NCI-H2029 (cell line): ENCODE measurements at regions not wholly inside any gene's neighbourhood (a gene's known extent, or its start where the extent isn't known, plus 50 kb on each side); places are given as distances from the start of the nearest gene placed in this dataset.
A peak's percentile ranks its signal among the peaks of the same experiment; 100 is the strongest.

Experiments used
- DNase-seq: peaks from one replicate; lab custom pipeline; 2025; lab: John Stamatoyannopoulos, UW

GRCh38 chr3:18295171-18295920, 129.8 kb downstream of the SATB1 start:
- DNase-seq = peak; percentile 34

GRCh38 chr3:18290157-18290556, 135.0 kb downstream of the SATB1 start:
- no peak for DNase-seq

GRCh38 chr3:18288243-18288642, 136.9 kb downstream of the SATB1 start:
- peak; percentile 45 for DNase-seq

- DNase-seq = no peak
Measured at GRCh38 chr3:18284716-18285115, 140.4 kb downstream of the SATB1 start.

- no peak for DNase-seq
Measured at GRCh38 chr3:18283680-18284079, 141.5 kb downstream of the SATB1 start.

- no peak for DNase-seq
Measured at GRCh38 chr3:18282507-18282906, 142.6 kb downstream of the SATB1 start.

GRCh38 chr3:18279226-18279737, 145.9 kb downstream of the SATB1 start:
- DNase-seq = no peak

GRCh38 chr3:18264853-18265252, 160.3 kb downstream of the SATB1 start:
- DNase-seq = no peak

- no peak for DNase-seq
Measured at GRCh38 chr3:18264361-18264760, 160.8 kb downstream of the SATB1 start.

GRCh38 chr3:18258492-18258891, 166.6 kb downstream of the SATB1 start:
- DNase-seq = no peak

GRCh38 chr3:18252578-18252977, 172.6 kb downstream of the SATB1 start:
- DNase-seq = no peak

- DNase-seq = no peak
Measured at GRCh38 chr3:18250991-18251390, 174.1 kb downstream of the SATB1 start.

- DNase-seq = no peak
Measured at GRCh38 chr3:18249126-18249525, 176.0 kb downstream of the SATB1 start.

- no peak for DNase-seq
Measured at GRCh38 chr3:18247776-18248310, 177.3 kb downstream of the SATB1 start.

- no peak for DNase-seq
Measured at GRCh38 chr3:18247139-18247695, 177.9 kb downstream of the SATB1 start.

- no peak for DNase-seq
Measured at GRCh38 chr3:18246336-18247060, 178.6 kb downstream of the SATB1 start.

GRCh38 chr3:18245721-18246120, 179.4 kb downstream of the SATB1 start:
- DNase-seq = no peak

GRCh38 chr3:18241837-18242236, 183.3 kb downstream of the SATB1 start:
- DNase-seq = no peak

GRCh38 chr3:18239674-18240073, 185.5 kb downstream of the SATB1 start:
- DNase-seq = no peak

- DNase-seq = no peak
Measured at GRCh38 chr3:18238746-18239331, 186.3 kb downstream of the SATB1 start.

- DNase-seq = no peak
Measured at GRCh38 chr3:18238332-18238731, 186.8 kb downstream of the SATB1 start.

GRCh38 chr3:18237251-18238005, 187.7 kb downstream of the SATB1 start:
- DNase-seq = peak; percentile 13
